ENCODE measurements at regions not wholly inside any gene's neighbourhood (a gene's known extent, or its start where the extent isn't known, plus 50 kb on each side); places are given as distances from the start of the nearest gene placed in this dataset.

DNA sequence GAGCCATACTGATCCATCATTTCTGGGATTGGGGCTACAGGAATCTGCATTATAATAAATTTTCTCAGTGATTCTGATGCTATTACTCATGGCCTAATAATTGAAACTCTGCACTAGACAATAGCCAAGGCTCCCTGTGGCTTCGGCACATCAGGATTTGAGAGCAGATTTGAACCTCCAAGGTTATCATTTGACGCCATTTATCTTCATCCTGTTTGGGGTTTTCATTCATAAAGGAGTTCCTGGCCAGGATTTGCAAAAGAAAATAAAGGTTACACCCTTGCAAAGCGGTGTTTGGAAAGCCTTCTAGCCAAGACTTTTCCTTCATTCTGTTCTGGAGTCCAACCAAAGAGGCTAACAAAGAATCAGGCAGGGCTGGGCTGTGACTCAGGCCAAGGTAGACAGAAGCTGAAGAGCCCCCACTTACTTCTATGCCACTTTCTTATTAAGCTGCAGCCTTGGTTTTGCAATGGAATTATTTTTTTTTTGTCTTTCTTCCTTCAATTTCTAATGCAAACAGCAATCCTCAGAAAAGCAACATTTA, 330.1 kb downstream of the DHX35 start:
- H3K4me1 Mint-ChIP-seq: no peaks in the 10 kb centered on the region
- H3K4me3 Mint-ChIP-seq: no peak overlapping the region
- no peak for DNase-seq (ENCODE audit: low spot score in 2 of 2, unreplicated experiment in 2 of 2)
- H3K9me3 Mint-ChIP-seq: peaks cover 17% of the 10 kb centered on the region
- peaks cover 2% of the 10 kb centered on the region for H3K27me3 Mint-ChIP-seq (ENCODE audit: low read depth)
- TF ChIP-seq CTCF (IDR thresholded peaks at IDR 0.05; ENCODE audit: unreplicated experiment): no peak
- no peaks in the 10 kb centered on the region for H3K36me3 Mint-ChIP-seq
- no peak overlapping the region for H3K27ac Mint-ChIP-seq

- H3K9me3 Mint-ChIP-seq: peaks cover 24% of the 10 kb centered on the region
- TF ChIP-seq CTCF (IDR thresholded peaks at IDR 0.05; ENCODE audit: unreplicated experiment): no peak
- DNase-seq (ENCODE audit: low spot score in 2 of 2, unreplicated experiment in 2 of 2): no peak
- no peaks in the 10 kb centered on the region for H3K36me3 Mint-ChIP-seq
- H3K27me3 Mint-ChIP-seq (ENCODE audit: low read depth): peaks cover 2% of the 10 kb centered on the region
- H3K4me3 Mint-ChIP-seq: no peak overlapping the region
- no peak overlapping the region for H3K27ac Mint-ChIP-seq
- no peaks in the 10 kb centered on the region for H3K4me1 Mint-ChIP-seq
Measured at GRCh38 chr20:39291301-39291700, 329.2 kb downstream of the DHX35 start.

DNA sequence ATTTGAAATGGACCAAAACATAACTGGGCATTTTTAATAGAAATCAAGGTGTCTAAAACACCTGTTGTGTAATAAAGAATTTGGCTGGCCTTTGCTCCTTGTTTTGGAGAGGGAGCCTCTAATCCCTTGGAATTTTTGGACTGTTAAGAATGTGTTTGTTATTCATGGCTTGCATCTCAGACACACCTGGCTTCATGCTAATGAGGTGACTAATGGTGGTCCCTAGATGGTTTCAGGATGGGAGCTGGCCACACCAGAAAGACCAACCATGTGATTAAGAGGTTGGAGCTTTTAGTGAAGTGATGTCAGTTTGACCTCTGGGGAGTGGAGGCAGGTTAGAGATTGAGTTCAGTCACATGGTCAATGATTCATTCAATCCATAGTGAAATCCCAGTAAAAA, 328.4 kb downstream of the DHX35 start:
- TF ChIP-seq CTCF (IDR thresholded peaks at IDR 0.05; ENCODE audit: unreplicated experiment): no peak
- H3K9me3 Mint-ChIP-seq: peaks cover 24% of the 10 kb centered on the region
- DNase-seq (ENCODE audit: low spot score in 2 of 2, unreplicated experiment in 2 of 2): no peak
- H3K4me3 Mint-ChIP-seq: no peak overlapping the region
- H3K27ac Mint-ChIP-seq: no peak overlapping the region
- H3K27me3 Mint-ChIP-seq (ENCODE audit: low read depth): peaks cover 2% of the 10 kb centered on the region
- H3K4me1 Mint-ChIP-seq: no peaks in the 10 kb centered on the region
- no peaks in the 10 kb centered on the region for H3K36me3 Mint-ChIP-seq

DNA sequence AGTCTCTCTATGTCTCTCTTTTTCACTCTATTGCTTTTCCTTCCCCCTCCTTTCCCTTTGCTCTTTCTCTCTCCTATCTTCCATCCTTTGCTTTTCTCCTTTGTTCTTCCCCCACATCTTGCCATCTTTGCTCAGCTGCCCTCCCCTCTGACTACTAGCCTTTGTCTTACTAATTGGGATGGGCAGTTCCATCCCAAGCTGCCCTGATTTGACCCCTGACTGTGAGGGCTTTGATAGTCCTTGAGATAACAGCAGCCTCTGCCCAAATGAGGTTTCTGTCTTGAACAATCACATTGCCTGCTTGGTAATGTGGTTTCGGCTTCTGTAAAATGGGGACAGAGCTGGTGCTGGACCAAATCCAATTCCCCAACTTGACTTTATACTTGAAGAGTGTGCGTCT, 327.7 kb downstream of the DHX35 start:
- Mint-ChIP-seq H3K9me3 (peaks cover 24% of the 10 kb centered on the region), H3K4me1 (no peaks in the 10 kb centered on the region), H3K27ac (no peak overlapping the region), H3K4me3 (no peak overlapping the region), H3K27me3 (ENCODE audit: low read depth) (peaks cover 2% of the 10 kb centered on the region), H3K36me3 (no peaks in the 10 kb centered on the region)
- TF ChIP-seq CTCF (IDR thresholded peaks at IDR 0.05; ENCODE audit: unreplicated experiment): no peak
- no peak for DNase-seq (ENCODE audit: low spot score in 2 of 2, unreplicated experiment in 2 of 2)

GRCh38 chr20:39289316-39289715, 327.2 kb downstream of the DHX35 start:
- H3K36me3 Mint-ChIP-seq: no peaks in the 10 kb centered on the region
- peaks cover 24% of the 10 kb centered on the region for H3K9me3 Mint-ChIP-seq
- H3K4me3 Mint-ChIP-seq: no peak overlapping the region
- no peak overlapping the region for H3K27ac Mint-ChIP-seq
- H3K27me3 Mint-ChIP-seq (ENCODE audit: low read depth): peaks cover 2% of the 10 kb centered on the region
- no peaks in the 10 kb centered on the region for H3K4me1 Mint-ChIP-seq
- no peak for DNase-seq (ENCODE audit: low spot score in 2 of 2, unreplicated experiment in 2 of 2)
- TF ChIP-seq CTCF (IDR thresholded peaks at IDR 0.05; ENCODE audit: unreplicated experiment): no peak

- Mint-ChIP-seq H3K27me3 (ENCODE audit: low read depth) (peaks cover 23% of the 10 kb centered on the region), H3K9me3 (peaks cover 15% of the 10 kb centered on the region), H3K4me3 (no peak overlapping the region), H3K36me3 (no peaks in the 10 kb centered on the region), H3K27ac (no peak overlapping the region), H3K4me1 (no peaks in the 10 kb centered on the region)
- TF ChIP-seq CTCF (IDR thresholded peaks at IDR 0.05; ENCODE audit: unreplicated experiment): no peak
- DNase-seq (ENCODE audit: low spot score in 2 of 2, unreplicated experiment in 2 of 2): no peak
Measured at GRCh38 chr20:39283464-39283863, 321.3 kb downstream of the DHX35 start.

All from mesothelial cell of epicardium (in vitro differentiated cells).